ENCODE measurements at regions not wholly inside any gene's neighbourhood (a gene's known extent, or its start where the extent isn't known, plus 50 kb on each side); places are given as distances from the start of the nearest gene placed in this dataset.
A peak's percentile ranks its signal among the peaks of the same experiment; 100 is the strongest.

DNA sequence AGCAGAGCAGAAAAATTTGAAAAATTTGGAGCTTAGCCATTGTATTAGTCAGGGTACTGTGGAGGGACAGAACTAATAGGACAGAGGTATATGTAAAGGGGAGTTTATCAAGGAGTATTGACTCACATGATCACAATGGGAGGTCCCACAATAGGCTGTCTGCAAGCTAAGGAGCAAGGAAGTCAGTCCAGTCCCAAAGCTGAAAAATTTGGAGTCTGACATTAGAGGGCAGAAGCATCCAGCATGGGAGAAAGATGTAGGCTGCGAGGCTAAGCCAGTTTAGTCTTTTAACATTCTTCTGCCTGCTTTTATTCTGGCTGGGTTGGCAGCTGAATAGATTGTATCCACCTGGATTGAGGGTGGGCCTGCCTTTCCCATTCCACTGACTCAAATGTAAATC lies 82.0 kb downstream of the SMPDL3A start:
- TF ChIP-seq, protein P1, sequence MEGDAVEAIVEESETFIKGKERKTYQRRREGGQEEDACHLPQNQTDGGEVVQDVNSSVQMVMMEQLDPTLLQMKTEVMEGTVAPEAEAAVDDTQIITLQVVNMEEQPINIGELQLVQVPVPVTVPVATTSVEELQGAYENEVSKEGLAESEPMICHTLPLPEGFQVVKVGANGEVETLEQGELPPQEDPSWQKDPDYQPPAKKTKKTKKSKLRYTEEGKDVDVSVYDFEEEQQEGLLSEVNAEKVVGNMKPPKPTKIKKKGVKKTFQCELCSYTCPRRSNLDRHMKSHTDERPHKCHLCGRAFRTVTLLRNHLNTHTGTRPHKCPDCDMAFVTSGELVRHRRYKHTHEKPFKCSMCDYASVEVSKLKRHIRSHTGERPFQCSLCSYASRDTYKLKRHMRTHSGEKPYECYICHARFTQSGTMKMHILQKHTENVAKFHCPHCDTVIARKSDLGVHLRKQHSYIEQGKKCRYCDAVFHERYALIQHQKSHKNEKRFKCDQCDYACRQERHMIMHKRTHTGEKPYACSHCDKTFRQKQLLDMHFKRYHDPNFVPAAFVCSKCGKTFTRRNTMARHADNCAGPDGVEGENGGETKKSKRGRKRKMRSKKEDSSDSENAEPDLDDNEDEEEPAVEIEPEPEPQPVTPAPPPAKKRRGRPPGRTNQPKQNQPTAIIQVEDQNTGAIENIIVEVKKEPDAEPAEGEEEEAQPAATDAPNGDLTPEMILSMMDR (IDR thresholded peaks at IDR 0.05): 0 out of 2 replicates have a peak, but pooled peaks have one; percentile 4
- TF ChIP-seq ZFX (IDR thresholded peaks at IDR 0.05; ENCODE audit: borderline replicate concordance): no peak

Data from 22Rv1 (cell line).